Activated T-cell treated with anti-CD3 and anti-CD28 coated beads, Interleukin-2, amount 50 U/mL, for 72 hours (primary cell): ENCODE measurements at regions not wholly inside any gene's neighbourhood (a gene's known extent, or its start where the extent isn't known, plus 50 kb on each side); places are given as distances from the start of the nearest gene placed in this dataset.
"Not testable (repeated sequence)": the region's sequence is repeated elsewhere in the genome, so short reads cannot be mapped to it uniquely, and the experiment has no call there.

Experiments
- ATAC-seq, 2 donors: fragments of 150-1000 bp; cut with Tn5 transposase; replicated peaks in 1 of 2; 2 replicates each; pipeline ENCODE4 v1.10.0; 2021; ENCODE audit warnings: moderate library complexity in 2 of 2, mild to moderate bottlenecking in 1 of 2
- DNase-seq, 2 donors: peaks; one replicate each; pipeline ENCODE4 v3.0.0; 2021 to 2022; ENCODE audit warnings: mixed read lengths in 1 of 2
- H3K27ac Mint-ChIP-seq: one replicate; pipeline ENCODE4 v1.8.0; 2022; ENCODE audit warnings: mild to moderate bottlenecking, moderate library complexity, mixed read lengths
- H3K27me3 Mint-ChIP-seq: one replicate; pipeline ENCODE4 v1.8.0; 2022; ENCODE audit warnings: low read depth, mixed read lengths
- H3K36me3 Mint-ChIP-seq, 2 donors: one replicate each; pipeline ENCODE4 v1.8.0; 2022; ENCODE audit warnings: mixed read lengths in 2 of 2, mild to moderate bottlenecking in 1 of 2; ENCODE audit not compliant: insufficient read depth in 2 of 2
- H3K4me1 Mint-ChIP-seq: one replicate; pipeline ENCODE4 v1.8.0; 2022; ENCODE audit warnings: low read depth, mixed read lengths
- H3K4me3 Mint-ChIP-seq, 2 donors: one replicate each; pipeline ENCODE4 v1.8.0; 2022; ENCODE audit warnings: mild to moderate bottlenecking in 2 of 2, mixed read lengths in 2 of 2, moderate library complexity in 2 of 2
- H3K9me3 Mint-ChIP-seq, 2 donors: one replicate each; pipeline ENCODE4 v1.8.0; 2022; ENCODE audit warnings: mixed read lengths in 2 of 2

GRCh38 chr1:161454865-161455707, 50.2 kb upstream of the FCGR2A start:
- peak; percentile 19 to 33 for ATAC-seq
- H3K4me1 Mint-ChIP-seq, H3K36me3 Mint-ChIP-seq, H3K4me3 Mint-ChIP-seq, H3K9me3 Mint-ChIP-seq, DNase-seq, H3K27me3 Mint-ChIP-seq, H3K27ac Mint-ChIP-seq: not testable (repeated sequence)

DNA sequence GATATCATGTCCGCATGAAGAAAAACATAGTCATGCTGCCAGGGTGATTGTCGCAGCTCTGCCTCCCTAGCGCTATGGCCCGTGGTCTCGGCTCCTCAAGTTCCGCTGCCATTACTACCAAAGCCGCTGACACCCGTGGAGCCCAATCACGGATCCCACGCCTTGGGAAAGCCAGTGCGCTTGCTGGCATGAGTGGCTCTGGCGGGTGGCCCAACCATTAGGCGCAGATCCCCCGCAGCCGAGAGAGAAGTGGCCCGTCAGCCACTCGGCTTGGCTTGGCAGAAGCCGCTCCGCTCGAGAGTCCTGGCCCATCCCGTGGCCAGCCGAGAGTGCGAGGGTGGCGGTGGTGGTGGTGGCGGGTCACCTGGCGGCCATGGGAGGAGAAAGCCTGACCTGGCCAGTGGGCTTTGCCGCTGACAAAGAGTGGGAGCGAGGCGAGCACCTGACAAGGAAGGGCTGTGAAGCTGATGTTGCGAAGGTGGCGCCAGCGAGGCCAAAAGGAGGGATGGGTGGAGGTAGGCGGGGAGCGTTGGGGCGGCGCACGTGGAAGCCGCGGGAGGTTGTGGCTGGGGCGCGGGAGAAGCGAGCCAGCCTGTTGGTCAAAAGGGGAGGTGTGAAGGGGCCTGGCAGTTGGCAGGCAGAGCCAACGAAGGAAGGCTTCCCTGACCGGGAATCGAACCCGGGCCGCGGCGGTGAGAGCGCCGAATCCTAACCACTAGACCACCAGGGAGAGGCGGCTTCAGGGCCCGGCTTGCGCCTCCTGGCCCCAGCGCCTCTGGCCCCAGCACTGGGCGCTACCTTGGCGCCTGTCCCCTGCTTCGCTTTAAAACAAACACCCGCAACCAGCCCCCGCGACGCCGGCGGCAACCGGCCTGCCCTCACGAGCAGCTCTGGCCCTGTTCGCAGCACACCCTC, 51.0 kb upstream of the FCGR2A start:
- H3K4me1 Mint-ChIP-seq, H3K27me3 Mint-ChIP-seq, H3K36me3 Mint-ChIP-seq, H3K9me3 Mint-ChIP-seq, H3K4me3 Mint-ChIP-seq, H3K27ac Mint-ChIP-seq: not testable (repeated sequence)
- DNase-seq (peak in 1 of 2 donors; percentile 45), ATAC-seq (peak; percentile 67 to 71)

DNA sequence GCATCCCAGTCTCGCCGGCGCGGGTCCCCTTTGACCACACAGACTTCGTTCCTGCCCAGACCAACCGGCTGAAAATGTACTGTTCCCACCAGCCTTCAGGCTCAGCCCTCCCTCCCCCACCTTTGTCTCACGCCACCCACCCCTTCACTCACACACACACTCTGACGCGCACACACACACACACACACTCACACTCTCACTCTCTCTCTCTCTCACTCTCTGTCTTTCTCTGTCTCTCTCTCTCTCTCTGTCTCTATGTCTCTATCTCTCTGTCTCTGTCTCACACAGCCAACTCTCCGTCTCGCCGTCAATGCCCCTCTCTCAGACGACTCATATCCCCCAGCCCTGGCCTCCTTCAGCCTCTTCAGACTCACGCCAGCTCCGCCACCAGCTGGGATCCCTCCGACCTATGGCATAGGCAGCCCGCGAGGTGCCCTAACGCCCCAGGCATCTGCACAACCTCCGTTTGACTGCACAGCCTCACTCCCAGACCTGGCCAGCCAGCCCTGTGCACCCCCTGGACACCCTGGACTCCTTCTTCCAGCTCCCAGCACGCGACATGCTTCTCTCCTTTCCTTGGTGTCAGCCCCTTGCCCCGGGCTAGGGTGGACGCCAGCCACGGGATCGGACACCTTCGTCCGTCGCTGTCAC, 53.4 kb upstream of the FCGR2A start:
- H3K27me3 Mint-ChIP-seq, ATAC-seq, H3K27ac Mint-ChIP-seq, DNase-seq, H3K9me3 Mint-ChIP-seq, H3K4me3 Mint-ChIP-seq, H3K4me1 Mint-ChIP-seq, H3K36me3 Mint-ChIP-seq: not testable (repeated sequence)

DNA sequence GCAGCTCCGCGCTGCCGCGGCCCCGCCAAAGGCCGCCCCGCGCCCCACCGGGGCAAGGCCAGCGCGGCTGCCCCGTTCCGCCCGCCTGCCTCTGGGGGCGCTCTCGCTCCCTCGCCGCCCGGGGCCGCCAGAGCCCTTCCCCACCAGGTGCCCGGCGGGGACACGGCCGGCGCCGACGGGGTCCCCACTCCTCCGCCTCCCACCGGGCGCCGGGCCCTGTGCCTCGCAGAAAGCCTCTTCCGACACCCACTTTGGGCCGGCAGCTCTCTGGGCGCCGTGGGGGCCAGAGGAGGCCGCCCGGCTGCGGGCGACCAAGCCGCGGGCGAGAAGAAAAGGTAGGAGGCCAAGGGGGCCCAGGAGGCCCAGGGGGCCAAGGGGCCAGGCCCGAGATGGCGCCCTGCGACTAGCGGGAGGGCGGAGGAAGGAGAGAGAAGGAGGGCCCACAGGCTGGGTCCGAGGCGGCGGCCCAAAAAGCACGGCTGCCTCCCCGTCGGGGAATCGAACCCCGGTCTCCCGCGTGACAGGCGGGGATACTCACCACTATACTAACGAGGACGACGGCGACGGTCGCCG, 57.4 kb upstream of the FCGR2A start:
- peak; percentile 29 to 37 for ATAC-seq
- not testable (repeated sequence) for H3K9me3 Mint-ChIP-seq, H3K36me3 Mint-ChIP-seq, H3K4me1 Mint-ChIP-seq, H3K4me3 Mint-ChIP-seq, H3K27me3 Mint-ChIP-seq, DNase-seq, H3K27ac Mint-ChIP-seq

- peak; percentile 50 to 53 for ATAC-seq
- not testable (repeated sequence) for H3K4me1 Mint-ChIP-seq, H3K27ac Mint-ChIP-seq
These were observed 58.1 kb upstream of the FCGR2A start for GRCh38 chr1:161447040-161447759.

GRCh38 chr1:161444725-161445124, 60.5 kb upstream of the FCGR2A start:
- ATAC-seq, H3K9me3 Mint-ChIP-seq, H3K4me1 Mint-ChIP-seq, H3K27ac Mint-ChIP-seq, H3K36me3 Mint-ChIP-seq, H3K27me3 Mint-ChIP-seq, H3K4me3 Mint-ChIP-seq: not testable (repeated sequence)
- DNase-seq = peak; percentile 20 to 22

More at GRCh38 chr1:161447040-161447759, 58.1 kb upstream of the FCGR2A start:
- not testable (repeated sequence) for H3K36me3 Mint-ChIP-seq, H3K27me3 Mint-ChIP-seq, DNase-seq, H3K9me3 Mint-ChIP-seq, H3K4me3 Mint-ChIP-seq

- H3K4me1 Mint-ChIP-seq, DNase-seq, H3K27ac Mint-ChIP-seq, H3K4me3 Mint-ChIP-seq, ATAC-seq, H3K36me3 Mint-ChIP-seq, H3K9me3 Mint-ChIP-seq: not testable (repeated sequence)
- peaks cover 11% of the 10 kb centered on the region for H3K27me3 Mint-ChIP-seq
These were observed 61.0 kb upstream of the FCGR2A start for GRCh38 chr1:161444255-161444654.

GRCh38 chr1:161440312-161440894, 64.9 kb upstream of the FCGR2A start:
- ATAC-seq = peak; percentile 61 to 63
- H3K27me3 Mint-ChIP-seq = peaks cover 35% of the 10 kb centered on the region

DNA sequence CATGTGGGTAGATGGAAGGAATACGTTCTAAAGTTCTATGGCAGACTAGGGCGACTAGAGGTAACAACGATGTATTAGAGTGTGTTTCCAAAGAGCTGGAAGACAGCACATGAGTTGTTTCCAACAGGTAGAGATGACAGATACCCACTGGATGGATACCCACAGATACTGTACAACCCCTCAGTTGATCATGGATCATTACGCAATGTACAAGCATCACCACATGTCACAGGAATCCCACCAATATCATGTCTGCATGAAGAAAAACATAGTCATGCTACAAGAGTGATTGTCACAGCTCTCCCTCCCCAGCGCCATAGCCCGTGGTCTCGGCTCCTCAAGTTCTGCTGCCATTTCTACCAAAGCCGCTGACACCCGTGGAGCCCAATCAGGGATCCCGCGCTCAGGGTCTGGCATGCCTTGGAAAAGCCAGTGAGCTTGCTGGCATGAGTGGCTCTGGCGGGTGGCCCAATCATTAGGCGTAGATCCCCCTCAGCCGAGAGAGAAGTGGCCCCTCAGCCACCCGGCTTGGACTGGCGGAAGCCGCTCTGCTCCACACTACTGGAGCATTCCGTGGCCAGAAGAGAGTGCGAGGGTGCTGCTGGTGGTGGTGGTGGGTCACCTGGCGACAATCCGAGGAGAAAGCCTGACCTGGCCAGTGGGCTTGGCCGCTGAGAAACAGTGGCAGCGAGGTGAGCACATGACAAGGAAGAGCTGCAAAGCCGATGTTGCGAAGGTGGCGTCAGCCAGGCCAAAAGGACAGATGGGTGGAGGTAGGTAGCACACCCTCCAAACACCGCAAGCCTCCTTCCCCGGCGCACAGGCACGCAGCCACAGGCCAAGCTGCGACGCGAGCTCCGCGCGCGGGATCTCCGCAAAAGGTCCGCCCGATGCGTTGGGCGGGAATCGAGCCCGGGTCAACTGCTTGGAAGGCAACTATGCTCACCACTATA, 65.7 kb upstream of the FCGR2A start:
- Mint-ChIP-seq H3K9me3 (no peaks in the 10 kb centered on the region), H3K4me3 (peak overlapping the region; percentile 80 to 81), H3K36me3 (peaks cover 1 to 3% of the 10 kb centered on the region in 2 donors), H3K27ac (peak overlapping the region; percentile 65), H3K4me1 (peaks cover 16% of the 10 kb centered on the region), H3K27me3 (peaks cover 38% of the 10 kb centered on the region)
- peak in 1 of 2 donors; percentile 45 for DNase-seq
- no peak for ATAC-seq

More at GRCh38 chr1:161440312-161440894, 64.9 kb upstream of the FCGR2A start:
- no peaks in the 10 kb centered on the region for H3K9me3 Mint-ChIP-seq
- H3K36me3 Mint-ChIP-seq = peaks cover 1 to 3% of the 10 kb centered on the region in 2 donors
- peak overlapping the region; percentile 94 for H3K27ac Mint-ChIP-seq
- H3K4me1 Mint-ChIP-seq = peaks cover 16% of the 10 kb centered on the region
- H3K4me3 Mint-ChIP-seq = peak overlapping the region; percentile 95
- peak; percentile 83 for DNase-seq

DNA sequence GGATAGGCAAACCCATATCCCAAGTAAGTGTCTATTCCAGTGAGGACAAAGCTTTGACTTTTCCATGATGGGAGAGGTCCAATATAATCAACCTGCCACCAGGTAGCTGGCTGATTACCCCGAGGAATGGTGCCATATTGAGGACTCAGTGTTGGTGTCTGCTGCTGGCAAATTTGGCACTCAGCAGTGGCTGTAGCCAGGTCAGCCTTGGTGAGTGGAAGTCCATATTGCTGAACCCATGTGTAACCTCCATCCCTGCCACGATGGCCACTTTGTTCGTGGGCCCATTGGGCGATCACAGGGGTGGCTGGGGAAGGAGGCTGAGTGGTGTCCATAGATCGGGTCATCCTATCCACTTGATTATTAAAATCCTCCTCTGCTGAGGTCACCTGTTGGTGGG, 65.5 kb upstream of the CFAP126 start:
- not testable (repeated sequence) for H3K27ac Mint-ChIP-seq, DNase-seq, ATAC-seq, H3K36me3 Mint-ChIP-seq, H3K9me3 Mint-ChIP-seq, H3K4me1 Mint-ChIP-seq, H3K4me3 Mint-ChIP-seq
- peaks cover 64% of the 10 kb centered on the region for H3K27me3 Mint-ChIP-seq

- Mint-ChIP-seq H3K4me1 (peaks cover 17% of the 10 kb centered on the region), H3K27ac (no peak overlapping the region), H3K36me3 (no peaks in the 10 kb centered on the region), H3K4me3 (no peak overlapping the region), H3K27me3 (peaks cover 64% of the 10 kb centered on the region), H3K9me3 (no peaks in the 10 kb centered on the region)
- ATAC-seq = no peak
- no peak for DNase-seq
These were observed 64.4 kb upstream of the CFAP126 start for GRCh38 chr1:161432091-161432490.
